T-cell (primary cell): ENCODE measurements at regions not wholly inside any gene's neighbourhood (a gene's known extent, or its start where the extent isn't known, plus 50 kb on each side); places are given as distances from the start of the nearest gene placed in this dataset.

Experiments
- ATAC-seq, 4 experiments: fragments of 200-7000 bp in 3 of 4; fragments of 150-1000 bp in 1 of 4; cut with Tn5 transposase; replicated peaks in 1 of 4; 1 replicate in 3 of 4; 2 replicates in 1 of 4; pipeline ENCODE4 v1.10.0; 2021; ENCODE audit warnings: moderate library complexity in 3 of 4, mild to moderate bottlenecking in 2 of 4, moderate number of reproducible peaks in 1 of 4
- CTCF ChIA-PET, 2 donors: fragments of 300-600 bp; sonication (Branson Sonifier 250); formaldehyde crosslinking; loops; one replicate each; lab custom pipeline; 2022; ENCODE audit warnings: antibody characterized with exemption in 2 of 2; lab: Charles Lee
- POLR2A ChIA-PET, 2 donors: fragments of 300-600 bp; sonication (Branson Sonifier 250); formaldehyde crosslinking; loops; one replicate each; lab custom pipeline; 2022; ENCODE audit warnings: antibody characterized with exemption in 2 of 2; lab: Charles Lee
- DNase-seq, 35 experiments: peaks; one replicate each; pipeline versions ENCODE4 v3.0.0 to v3.0.0-alpha.2; 2013 to 2023
- H3K27ac ChIP-seq: one replicate; pipeline ENCODE4 v1.5.1; 2013; ENCODE audit warnings: low read length
- H3K27me3 ChIP-seq, 2 experiments: replicated peaks in 1 of 2; 1 replicate in 1 of 2; 2 replicates in 1 of 2; pipeline versions ENCODE4 v1.6.1 to v1.7.0; 2013; ENCODE audit warnings: low read length in 1 of 2, mixed read lengths in 1 of 2; ENCODE audit not compliant: control insufficient read depth in 2 of 2, insufficient read depth in 2 of 2; ENCODE audit errors: extremely low read depth in 1 of 2
- H3K36me3 ChIP-seq, 2 donors: 1 replicate in 1 of 2; 2 replicates in 1 of 2; pipeline versions ENCODE4 v1.6.1 to v1.7.0; 2013; ENCODE audit warnings: low read length in 1 of 2; ENCODE audit not compliant: control insufficient read depth in 2 of 2, insufficient read depth in 1 of 2; ENCODE audit errors: extremely low read depth in 1 of 2
- H3K4me1 ChIP-seq, 2 experiments: 1 replicate in 1 of 2; 2 replicates in 1 of 2; pipeline versions ENCODE4 v1.6.1 to v1.7.0; 2013; ENCODE audit warnings: low read length in 2 of 2, mixed read lengths in 1 of 2; ENCODE audit not compliant: insufficient read depth in 2 of 2, control insufficient read depth in 1 of 2; ENCODE audit errors: extremely low read depth in 1 of 2
- H3K4me3 ChIP-seq, 2 donors: 1 replicate in 1 of 2; 2 replicates in 1 of 2; pipeline versions ENCODE4 v1.5.1 to v1.7.0; 2013; ENCODE audit warnings: mild to moderate bottlenecking in 2 of 2, low read length in 1 of 2, moderate library complexity in 1 of 2; ENCODE audit not compliant: control insufficient read depth in 1 of 2; ENCODE audit errors: extremely low read depth in 1 of 2
- H3K9me3 ChIP-seq: 2 replicates; pipeline ENCODE4 v1.7.0; 2013
- H3K27ac Mint-ChIP-seq, 2 donors: one replicate each; pipeline ENCODE4 v1.8.0; 2020 to 2021; ENCODE audit warnings: mild to moderate bottlenecking in 2 of 2, mixed read lengths in 2 of 2
- H3K27me3 Mint-ChIP-seq, 2 donors: one replicate each; pipeline ENCODE4 v1.8.0; 2021 to 2022; ENCODE audit warnings: mixed read lengths in 2 of 2
- H3K36me3 Mint-ChIP-seq: one replicate; pipeline ENCODE4 v1.8.0; 2021; ENCODE audit warnings: mixed read lengths
- H3K4me1 Mint-ChIP-seq, 3 donors: one replicate each; pipeline ENCODE4 v1.8.0; 2020 to 2022; ENCODE audit warnings: mixed read lengths in 3 of 3, mild to moderate bottlenecking in 1 of 3
- H3K4me3 Mint-ChIP-seq, 3 donors: one replicate each; pipeline ENCODE4 v1.8.0; 2020 to 2022; ENCODE audit warnings: mild to moderate bottlenecking in 3 of 3, mixed read lengths in 3 of 3, moderate library complexity in 3 of 3
- H3K9me3 Mint-ChIP-seq, 3 donors: one replicate each; pipeline ENCODE4 v1.8.0; 2020 to 2022; ENCODE audit warnings: mixed read lengths in 3 of 3
- WGBS: methylation state at CpG from one replicate; pipeline ENCODE4 v1.1.5; 2013; ENCODE audit warnings: missing lambda C conversion rate; ENCODE audit not compliant: insufficient coverage; 5-methylcytosine and 5-hydroxymethylcytosine counted together

DNA sequence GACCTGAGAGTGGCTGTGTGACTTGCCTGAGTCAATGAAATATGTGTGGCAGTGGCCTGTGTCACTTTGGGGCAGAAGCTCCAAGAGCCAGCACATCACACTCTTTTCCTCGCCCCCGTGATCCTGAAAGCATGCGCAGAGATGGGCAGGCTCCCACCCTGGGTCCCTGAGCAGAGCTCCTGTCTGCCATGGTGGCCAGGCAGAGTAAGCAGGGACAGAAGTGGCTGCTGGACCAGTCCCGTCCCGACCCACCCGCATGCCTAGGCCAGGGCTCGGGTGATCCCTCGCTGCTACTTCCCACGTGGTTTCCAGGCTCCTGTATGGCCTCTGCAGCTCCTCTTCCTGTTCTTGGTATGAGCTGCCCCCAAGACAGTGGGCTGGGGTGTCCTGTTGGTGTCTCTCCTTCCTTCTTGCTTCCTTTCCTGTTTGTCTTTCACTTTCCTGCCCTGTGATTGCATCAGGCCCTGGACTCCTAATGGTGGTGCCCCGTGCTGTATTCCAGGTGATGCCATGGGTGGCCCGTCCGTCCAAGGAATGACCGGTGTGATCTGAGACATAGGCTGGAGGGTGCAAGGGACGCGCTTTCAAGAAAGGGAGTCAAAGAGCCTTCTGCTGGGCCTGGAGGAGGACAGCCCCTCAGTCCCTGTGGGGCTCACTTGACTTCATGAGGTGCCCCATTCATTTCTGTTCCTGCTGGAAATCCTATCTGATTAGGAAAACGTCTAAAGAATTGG lies 71.4 kb upstream of the SHH start:
- no peak for DNase-seq
- H3K4me3 ChIP-seq: no peak overlapping the region

DNA sequence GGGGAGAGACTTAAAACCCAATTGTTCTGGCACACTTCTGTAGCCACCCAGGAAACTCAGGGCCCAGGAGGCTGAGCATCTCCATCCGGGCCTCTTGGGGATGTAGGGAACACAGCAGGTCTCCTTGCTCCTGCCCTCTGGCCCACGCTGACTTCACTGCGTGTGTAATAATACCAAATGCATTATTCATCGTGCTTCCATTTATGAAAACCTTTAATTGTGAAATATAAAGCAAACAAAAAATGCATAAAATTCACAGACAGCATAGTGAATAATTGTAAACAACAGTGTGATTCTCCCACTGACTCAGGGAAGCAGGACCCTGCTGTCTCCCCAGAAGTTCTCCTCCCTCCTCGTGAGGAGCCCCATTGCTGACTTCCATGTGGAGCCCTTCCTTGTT lies 70.3 kb upstream of the SHH start:
- H3K4me3 Mint-ChIP-seq: no peak overlapping the region
- CTCF ChIA-PET: no interaction called here

More for the DNA sequence above, 71.4 kb upstream of the SHH start:
- Histone ChIP-seq H3K9me3 (no peaks in the 10 kb centered on the region), H3K27ac (no peak overlapping the region), H3K36me3 (no peaks in the 10 kb centered on the region), H3K27me3 (peaks cover 0 to 27% of the 10 kb centered on the region in 2 experiments), H3K4me1 (no peaks in the 10 kb centered on the region)
- ATAC-seq: no peak
- WGBS: 83% methylated on average over 10 of the region's 16 CpGs
- POLR2A ChIA-PET: no interaction called here
- Mint-ChIP-seq H3K4me1 (no peaks in the 10 kb centered on the region), H3K9me3 (no peaks in the 10 kb centered on the region), H3K27me3 (peaks cover 4 to 9% of the 10 kb centered on the region in 2 donors), H3K27ac (no peak overlapping the region), H3K36me3 (no peaks in the 10 kb centered on the region), H3K4me3 (no peak overlapping the region)
- CTCF ChIA-PET: no interaction called here

DNA sequence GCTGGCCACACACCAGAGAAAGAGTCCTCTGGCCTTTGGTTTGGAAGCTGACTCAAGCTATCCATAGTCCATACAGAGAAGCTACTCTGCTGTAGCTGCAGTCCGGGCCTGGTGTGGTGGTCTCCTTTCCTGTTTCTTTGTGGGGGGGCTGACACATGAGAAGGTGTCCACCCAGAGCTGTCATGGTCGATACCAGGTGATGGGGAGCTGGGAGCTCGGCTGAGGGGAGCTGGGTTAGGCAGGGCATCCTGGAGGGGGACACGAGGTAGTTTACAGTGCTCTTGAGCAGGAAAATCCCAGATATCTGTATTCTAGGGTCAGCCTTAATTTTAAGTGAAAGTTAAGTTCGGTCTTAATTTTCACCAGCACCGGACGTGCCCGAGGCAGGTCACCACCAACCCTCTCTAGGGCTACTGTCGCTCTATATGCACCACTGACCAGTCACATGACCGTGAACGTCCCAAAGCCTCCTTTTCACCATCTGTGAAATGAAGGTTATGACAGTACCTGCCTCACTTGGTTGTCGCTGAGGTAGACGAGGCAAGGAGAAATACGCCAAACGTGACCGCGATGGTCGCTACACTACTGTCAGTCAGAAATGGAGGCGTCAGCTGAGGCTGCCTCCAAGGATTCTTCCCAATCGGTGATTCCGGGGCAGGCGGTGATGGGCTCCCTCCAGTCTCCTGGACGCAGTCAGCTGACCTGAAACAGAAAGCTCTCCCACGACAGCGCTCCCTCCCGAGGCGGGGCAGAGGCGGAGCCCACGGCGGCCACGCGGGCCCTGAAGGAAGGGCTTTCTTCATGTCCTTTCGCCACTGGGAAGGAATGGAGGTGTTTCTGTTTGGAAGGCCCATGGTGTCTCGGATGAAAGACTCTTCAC lies 69.4 kb upstream of the SHH start:
- H3K36me3 Mint-ChIP-seq: no peaks in the 10 kb centered on the region
- Histone ChIP-seq H3K27me3 (peaks cover 0 to 30% of the 10 kb centered on the region in 2 experiments), H3K36me3 (no peaks in the 10 kb centered on the region), H3K4me1 (no peaks in the 10 kb centered on the region), H3K4me3 (no peak overlapping the region), H3K27ac (no peak overlapping the region), H3K9me3 (no peaks in the 10 kb centered on the region)
- peaks cover 4 to 6% of the 10 kb centered on the region in 2 donors for H3K27me3 Mint-ChIP-seq
- H3K4me3 Mint-ChIP-seq: no peak overlapping the region
- no peak for DNase-seq
- no peak overlapping the region for H3K27ac Mint-ChIP-seq
- ChIA-PET POLR2A (no interaction called here), CTCF (no interaction called here)
- no peaks in the 10 kb centered on the region for H3K9me3 Mint-ChIP-seq
- 93% methylated on average over 22 of the region's 34 CpGs for WGBS
- H3K4me1 Mint-ChIP-seq: no peaks in the 10 kb centered on the region
- ATAC-seq: no peak

More for the DNA sequence above, 70.3 kb upstream of the SHH start:
- peaks cover 4 to 7% of the 10 kb centered on the region in 2 donors for H3K27me3 Mint-ChIP-seq
- ATAC-seq (no peak), DNase-seq (no peak)
- H3K4me1 Mint-ChIP-seq: no peaks in the 10 kb centered on the region
- Histone ChIP-seq H3K4me3 (no peak overlapping the region), H3K27me3 (peaks cover 0 to 30% of the 10 kb centered on the region in 2 experiments), H3K4me1 (no peaks in the 10 kb centered on the region), H3K36me3 (no peaks in the 10 kb centered on the region), H3K9me3 (no peaks in the 10 kb centered on the region), H3K27ac (no peak overlapping the region)
- no peaks in the 10 kb centered on the region for H3K9me3 Mint-ChIP-seq
- POLR2A ChIA-PET: no interaction called here
- WGBS: 100% methylated on average over 1 of the region's 5 CpGs
- H3K36me3 Mint-ChIP-seq: no peaks in the 10 kb centered on the region
- H3K27ac Mint-ChIP-seq: no peak overlapping the region

DNA sequence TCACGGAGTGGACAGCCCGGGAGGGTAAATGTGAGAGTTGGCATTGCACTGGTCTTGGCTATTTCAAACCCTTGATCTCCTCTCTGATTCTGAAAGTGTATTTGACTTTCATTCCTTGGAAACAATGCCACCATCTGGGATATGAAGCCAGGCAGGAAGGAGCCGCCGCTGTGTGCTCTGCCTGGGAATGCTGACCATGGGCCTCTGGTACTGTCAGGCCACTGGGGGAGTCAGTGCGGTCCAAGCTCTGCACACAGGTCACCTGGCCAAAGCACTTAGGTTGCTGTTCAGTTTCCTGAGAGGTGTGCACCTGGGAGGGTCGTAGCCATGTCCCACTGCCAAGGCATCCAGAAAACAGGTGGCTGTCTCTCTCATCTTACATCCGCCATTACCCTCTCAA lies 68.5 kb upstream of the SHH start:
- Mint-ChIP-seq H3K36me3 (no peaks in the 10 kb centered on the region), H3K4me3 (no peak overlapping the region), H3K27me3 (peaks cover 0 to 6% of the 10 kb centered on the region in 2 donors), H3K4me1 (no peaks in the 10 kb centered on the region), H3K9me3 (no peaks in the 10 kb centered on the region), H3K27ac (no peak overlapping the region)
- ChIA-PET POLR2A (no interaction called here), CTCF (no interaction called here)
- H3K9me3 ChIP-seq: no peaks in the 10 kb centered on the region
- H3K36me3 ChIP-seq: no peaks in the 10 kb centered on the region
- 67% methylated on average over 5 of the region's 7 CpGs for WGBS
- ATAC-seq (no peak), DNase-seq (no peak)
- H3K27ac ChIP-seq: no peak overlapping the region
- H3K4me1 ChIP-seq: no peaks in the 10 kb centered on the region
- H3K4me3 ChIP-seq: no peak overlapping the region
- peaks cover 0 to 21% of the 10 kb centered on the region in 2 experiments for H3K27me3 ChIP-seq

DNA sequence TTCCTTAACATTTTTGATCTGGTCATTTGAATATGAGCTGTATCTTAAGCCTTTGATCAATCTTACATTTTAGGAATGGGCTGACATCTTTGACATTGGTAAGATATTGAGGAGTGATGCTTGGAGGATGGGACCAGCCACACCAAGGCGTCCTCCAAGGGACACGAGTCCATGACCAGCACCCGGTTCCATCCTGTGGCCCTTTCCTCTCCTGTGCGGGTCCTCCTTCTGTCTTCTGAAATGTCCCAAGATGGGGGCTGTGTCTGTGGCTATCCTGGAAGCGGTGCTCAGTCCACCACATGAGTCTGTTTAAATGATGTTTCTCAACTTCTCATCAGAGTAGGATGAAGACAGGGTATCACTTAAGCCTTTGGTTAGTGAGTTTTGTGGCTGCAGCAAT lies 67.3 kb upstream of the SHH start:
- 78% methylated on average over 3 of the region's 5 CpGs for WGBS
- DNase-seq: no peak

DNA sequence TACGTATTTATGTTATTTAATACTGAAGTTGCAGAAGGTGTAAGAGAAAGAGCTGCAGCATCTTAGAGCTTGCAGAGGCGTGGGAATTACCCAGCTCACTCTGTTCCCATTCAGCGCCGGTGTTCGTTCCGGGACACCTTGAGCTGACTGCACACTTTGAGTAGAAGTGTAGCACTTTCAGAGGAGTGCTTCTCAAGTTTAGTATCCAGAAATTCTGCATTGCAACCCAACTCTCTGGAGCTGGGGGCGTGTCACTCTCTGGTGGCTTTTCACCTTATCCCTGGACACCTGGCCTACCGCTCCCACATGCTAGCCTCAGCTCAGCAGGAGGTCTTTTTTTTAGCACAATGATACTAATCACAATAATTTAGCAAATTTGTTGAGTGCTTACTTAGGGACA lies 66.4 kb upstream of the SHH start:
- no peaks in the 10 kb centered on the region for H3K4me1 ChIP-seq
- Mint-ChIP-seq H3K4me1 (no peaks in the 10 kb centered on the region), H3K4me3 (no peak overlapping the region), H3K36me3 (no peaks in the 10 kb centered on the region), H3K9me3 (no peaks in the 10 kb centered on the region), H3K27me3 (peaks cover 4 to 6% of the 10 kb centered on the region in 2 donors), H3K27ac (no peak overlapping the region)
- H3K27me3 ChIP-seq: peaks cover 0 to 16% of the 10 kb centered on the region in 2 experiments
- no peaks in the 10 kb centered on the region for H3K9me3 ChIP-seq
- H3K27ac ChIP-seq: no peak overlapping the region
- ATAC-seq (no peak), DNase-seq (no peak)
- no peak overlapping the region for H3K4me3 ChIP-seq
- H3K36me3 ChIP-seq: no peaks in the 10 kb centered on the region
- 74% methylated on average over 2 of the region's 8 CpGs for WGBS
- CTCF ChIA-PET: no interaction called here
- POLR2A ChIA-PET: no interaction called here

More for the DNA sequence above, 67.3 kb upstream of the SHH start:
- ChIA-PET CTCF (no interaction called here), POLR2A (no interaction called here)
- H3K4me3 Mint-ChIP-seq: no peak overlapping the region
- no peaks in the 10 kb centered on the region for H3K9me3 ChIP-seq
- peaks cover 0 to 13% of the 10 kb centered on the region in 2 experiments for H3K27me3 ChIP-seq
- H3K36me3 ChIP-seq: no peaks in the 10 kb centered on the region
- H3K4me1 Mint-ChIP-seq: no peaks in the 10 kb centered on the region
- H3K36me3 Mint-ChIP-seq: no peaks in the 10 kb centered on the region
- H3K4me1 ChIP-seq: no peaks in the 10 kb centered on the region
- H3K9me3 Mint-ChIP-seq: no peaks in the 10 kb centered on the region
- H3K27me3 Mint-ChIP-seq: peaks cover 2% of the 10 kb centered on the region in 2 donors
- H3K4me3 ChIP-seq: no peak overlapping the region
- H3K27ac ChIP-seq: no peak overlapping the region
- H3K27ac Mint-ChIP-seq: no peak overlapping the region
- ATAC-seq: no peak
